HL-60 (cell line): ENCODE measurements at regions not wholly inside any gene's neighbourhood (a gene's known extent, or its start where the extent isn't known, plus 50 kb on each side); places are given as distances from the start of the nearest gene placed in this dataset.

Source experiments
- CTCF ChIP-seq: IDR thresholded peaks from one replicate; pipeline ENCODE4 v1.5.1; 2011; ENCODE audit warnings: low read length, control low read depth, inconsistent platforms; ENCODE audit not compliant: insufficient read depth
- POLR2AphosphoS5 ChIP-seq: IDR thresholded peaks from 2 replicates; pipeline ENCODE4 v1.6.1; 2012; ENCODE audit warnings: low read depth
- SPI1 ChIP-seq: IDR thresholded peaks from 2 replicates; pipeline ENCODE4 v1.6.1; 2012; ENCODE audit warnings: low read depth, mild to moderate bottlenecking, borderline replicate concordance

- TF ChIP-seq CTCF (no peak), SPI1 (no peak), POLR2AphosphoS5 (no peak)
Measured at GRCh38 chrX:26999634-27000033, 463.5 kb downstream of the PPP4R3C start.
